HFF-Myc (cell line): ENCODE measurements at regions not wholly inside any gene's neighbourhood (a gene's known extent, or its start where the extent isn't known, plus 50 kb on each side); places are given as distances from the start of the nearest gene placed in this dataset.

Experiments
- DNase-seq: peaks from one replicate; pipeline ENCODE4 v3.0.0-alpha.2; 2011; ENCODE audit warnings: low read depth; ENCODE audit errors: extremely low read depth
- H3K4me3 ChIP-seq: replicated peaks from 2 replicates; pipeline ENCODE4 v1.5.1; 2011; ENCODE audit warnings: low read depth, mild to moderate bottlenecking, control low read depth, low read length
- TF ChIP-seq, protein P1 (sequence below): IDR thresholded peaks from 2 replicates; pipeline ENCODE4 v1.5.1; 2012; ENCODE audit warnings: mild to moderate bottlenecking, low read depth, low read length, control low read depth; ENCODE audit errors: missing control alignments

DNA sequence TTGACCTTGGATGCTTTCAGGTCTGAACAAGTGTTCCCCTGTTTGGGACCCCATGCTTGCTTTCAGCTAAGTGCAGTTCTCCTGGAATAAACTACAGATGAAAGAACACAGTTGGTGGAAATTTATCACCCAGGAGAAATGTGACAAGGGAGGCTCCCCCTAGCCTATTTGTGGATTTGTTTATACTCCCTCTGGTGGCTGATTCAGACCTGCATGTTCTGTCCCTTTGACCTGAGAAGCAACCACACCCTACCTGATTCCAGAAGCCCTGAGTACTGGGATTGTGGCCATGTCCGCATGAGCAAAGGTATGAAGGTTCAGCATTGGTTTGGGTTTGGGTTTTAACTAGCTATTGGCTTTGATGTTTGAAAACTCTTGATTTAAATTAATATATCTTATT lies 440.9 kb downstream of the MID1IP1 start:
- TF ChIP-seq, protein P1, sequence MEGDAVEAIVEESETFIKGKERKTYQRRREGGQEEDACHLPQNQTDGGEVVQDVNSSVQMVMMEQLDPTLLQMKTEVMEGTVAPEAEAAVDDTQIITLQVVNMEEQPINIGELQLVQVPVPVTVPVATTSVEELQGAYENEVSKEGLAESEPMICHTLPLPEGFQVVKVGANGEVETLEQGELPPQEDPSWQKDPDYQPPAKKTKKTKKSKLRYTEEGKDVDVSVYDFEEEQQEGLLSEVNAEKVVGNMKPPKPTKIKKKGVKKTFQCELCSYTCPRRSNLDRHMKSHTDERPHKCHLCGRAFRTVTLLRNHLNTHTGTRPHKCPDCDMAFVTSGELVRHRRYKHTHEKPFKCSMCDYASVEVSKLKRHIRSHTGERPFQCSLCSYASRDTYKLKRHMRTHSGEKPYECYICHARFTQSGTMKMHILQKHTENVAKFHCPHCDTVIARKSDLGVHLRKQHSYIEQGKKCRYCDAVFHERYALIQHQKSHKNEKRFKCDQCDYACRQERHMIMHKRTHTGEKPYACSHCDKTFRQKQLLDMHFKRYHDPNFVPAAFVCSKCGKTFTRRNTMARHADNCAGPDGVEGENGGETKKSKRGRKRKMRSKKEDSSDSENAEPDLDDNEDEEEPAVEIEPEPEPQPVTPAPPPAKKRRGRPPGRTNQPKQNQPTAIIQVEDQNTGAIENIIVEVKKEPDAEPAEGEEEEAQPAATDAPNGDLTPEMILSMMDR, result peak; percentile 31
- no peak for DNase-seq

DNA sequence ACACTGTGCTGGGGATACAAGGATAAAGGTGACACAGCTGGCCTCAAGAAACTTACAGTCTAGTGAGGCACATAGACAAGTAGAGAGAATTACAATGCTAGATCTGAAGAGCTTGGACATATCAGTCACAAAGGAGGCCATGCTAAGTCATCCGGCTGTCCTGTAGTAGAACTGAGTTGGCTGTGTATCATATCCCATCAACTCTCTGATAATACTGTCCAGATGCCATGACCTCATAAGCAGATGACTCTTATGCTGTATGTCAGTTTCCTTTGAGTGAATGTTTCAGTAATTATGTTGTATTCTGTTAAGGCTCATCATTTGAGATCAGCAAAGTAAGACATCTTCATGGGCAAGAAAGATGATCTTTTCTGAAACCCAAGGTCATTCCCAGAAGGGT lies 442.9 kb downstream of the MID1IP1 start:
- no peak for DNase-seq
- H3K4me3 ChIP-seq, result no peak overlapping the region
- TF ChIP-seq, protein P1, result no peak

More for the DNA sequence above, 440.9 kb downstream of the MID1IP1 start:
- H3K4me3 ChIP-seq, result no peak overlapping the region

DNA sequence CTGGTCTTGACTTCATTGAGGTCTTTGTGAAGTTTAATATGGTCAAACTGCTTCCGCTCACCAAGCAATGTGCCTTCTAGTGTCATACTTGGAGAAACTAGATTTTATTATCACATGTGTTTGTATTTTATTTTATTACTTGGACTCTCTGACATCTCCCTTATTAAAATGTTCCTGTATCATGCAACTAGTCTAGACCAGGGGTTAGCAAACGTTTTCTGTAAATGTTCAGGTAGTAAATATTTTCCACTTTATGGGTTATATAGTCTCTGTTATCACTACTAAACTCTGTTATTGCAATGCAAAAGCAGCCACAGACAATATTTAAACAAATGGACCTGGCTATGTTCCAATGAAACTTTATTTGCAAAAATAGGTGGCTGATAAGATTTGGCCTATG lies 443.8 kb downstream of the MID1IP1 start:
- TF ChIP-seq, protein P1, result no peak

DNA sequence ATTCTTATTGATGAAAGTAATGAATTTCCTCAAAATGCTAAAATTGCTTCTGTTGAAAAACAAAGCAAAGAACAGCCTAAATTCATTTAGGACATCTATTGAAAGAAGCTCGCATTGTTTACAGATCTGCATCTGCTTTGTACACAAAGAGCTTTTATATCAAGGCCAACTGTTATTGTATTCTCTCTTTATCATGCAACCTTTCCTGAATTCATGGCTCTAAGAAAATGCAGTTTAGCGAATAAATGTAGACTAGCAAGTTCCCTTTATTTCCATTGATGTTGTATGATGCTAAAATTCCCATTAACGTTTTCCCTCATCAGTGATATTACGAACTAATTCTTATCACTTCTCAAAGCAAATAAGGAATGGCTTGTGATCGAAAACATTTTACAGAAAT lies 446.3 kb downstream of the MID1IP1 start:
- TF ChIP-seq, protein P1, result no peak
- DNase-seq, result no peak
- H3K4me3 ChIP-seq, result no peak overlapping the region

More for the DNA sequence above, 443.8 kb downstream of the MID1IP1 start:
- H3K4me3 ChIP-seq, result no peak overlapping the region
- no peak for DNase-seq

DNA sequence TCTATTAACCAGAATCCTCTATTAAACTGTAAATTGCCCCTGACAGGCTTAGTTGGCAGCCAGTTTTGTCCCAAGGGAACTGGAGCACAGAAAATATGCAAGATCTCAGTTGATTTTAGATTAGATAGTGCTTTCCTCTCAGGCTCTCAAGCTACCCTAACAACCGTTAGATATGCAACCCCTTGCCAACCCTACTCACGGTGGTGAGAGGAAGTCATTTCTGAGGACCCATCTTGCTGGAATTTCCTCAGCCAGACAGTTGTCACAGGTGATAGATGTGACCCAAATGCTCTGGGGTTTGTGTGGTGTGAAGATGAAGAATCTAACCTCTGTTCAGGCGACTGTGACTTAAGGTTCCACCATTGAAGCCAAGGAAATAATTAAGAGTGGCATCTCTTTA lies 447.1 kb downstream of the MID1IP1 start:
- TF ChIP-seq, protein P1, result no peak
- no peak overlapping the region for H3K4me3 ChIP-seq
- no peak for DNase-seq

DNA sequence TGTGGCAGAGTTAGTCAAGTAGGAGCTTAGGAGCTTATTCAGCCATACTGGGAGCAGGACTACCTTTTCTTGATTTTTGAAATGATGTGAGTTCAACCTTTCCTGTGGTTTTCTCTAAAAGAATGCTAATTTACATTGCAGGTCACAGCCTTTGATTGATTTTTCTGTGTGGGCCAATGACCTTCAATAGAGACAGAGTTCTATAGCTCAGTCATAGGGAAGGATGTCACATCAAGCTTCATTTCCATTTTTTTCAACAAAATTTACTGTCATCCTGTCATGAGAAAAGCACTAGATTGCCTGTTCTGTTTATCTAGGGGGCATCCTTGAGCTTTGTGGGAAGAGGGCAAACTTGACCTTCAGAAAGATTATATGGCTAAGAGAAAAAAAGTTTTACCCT lies 448.7 kb downstream of the MID1IP1 start:
- DNase-seq, result no peak
- no peak overlapping the region for H3K4me3 ChIP-seq
- TF ChIP-seq, protein P1, result no peak

DNA sequence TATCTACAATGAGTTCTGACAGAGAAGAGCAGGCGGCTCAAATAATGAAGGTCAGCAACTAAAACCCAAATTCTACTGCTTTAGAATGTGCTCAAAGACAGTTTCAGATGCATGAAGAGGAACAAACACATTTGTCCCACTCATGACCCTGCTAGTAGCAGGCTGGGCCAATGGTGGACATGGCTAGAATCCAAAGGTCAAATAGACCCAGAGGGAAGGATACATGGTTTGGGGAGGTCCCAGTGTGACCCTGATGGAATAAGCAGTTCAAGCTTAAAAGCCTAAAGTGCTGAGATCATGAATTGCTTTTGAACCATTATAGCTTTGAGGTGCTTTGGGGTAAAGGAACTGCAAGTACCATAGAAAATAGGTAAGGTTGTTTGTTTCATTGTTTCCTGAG lies 450.7 kb downstream of the MID1IP1 start:
- TF ChIP-seq, protein P1, result no peak
- no peak overlapping the region for H3K4me3 ChIP-seq
- DNase-seq, result no peak
